Naive thymus-derived CD4-positive, alpha-beta T cell (primary cell): ENCODE measurements at regions not wholly inside any gene's neighbourhood (a gene's known extent, or its start where the extent isn't known, plus 50 kb on each side); places are given as distances from the start of the nearest gene placed in this dataset.
"Not testable (repeated sequence)": the region's sequence is repeated elsewhere in the genome, so short reads cannot be mapped to it uniquely, and the experiment has no call there.

Source experiments
- ATAC-seq: fragments of 150-1000 bp; cut with Tn5 transposase; 2 replicates; pipeline ENCODE4 v1.10.0; 2021; ENCODE audit warnings: mild to moderate bottlenecking, moderate library complexity
- CTCF ChIA-PET: fragments of 350-600 bp; sonication (Branson Sonifier 250); formaldehyde crosslinking; loops from one replicate; lab custom pipeline; 2021; ENCODE audit warnings: antibody characterized with exemption; lab: Charles Lee
- POLR2A ChIA-PET: fragments of 350-600 bp; sonication (Branson Sonifier 250); formaldehyde crosslinking; loops from one replicate; lab custom pipeline; 2021; ENCODE audit warnings: antibody characterized with exemption, inconsistent platforms; lab: Charles Lee
- DNase-seq, 9 donors: peaks; one replicate each; pipeline versions ENCODE4 v3.0.0 to v3.0.0-alpha.2; 2020 to 2022; ENCODE audit warnings: mixed read lengths in 1 of 9
- H3K27ac ChIP-seq: one replicate; pipeline ENCODE4 v1.7.0; 2013; ENCODE audit warnings: mild to moderate bottlenecking, low read depth, low read length, moderate library complexity
- H3K27me3 ChIP-seq, 2 donors: one replicate each; pipeline ENCODE4 v1.7.0; 2013; ENCODE audit warnings: low read length in 2 of 2, mild to moderate bottlenecking in 2 of 2, moderate library complexity in 2 of 2; ENCODE audit not compliant: control insufficient read depth in 2 of 2, insufficient read depth in 2 of 2
- H3K36me3 ChIP-seq, 3 experiments: 1 replicate in 2 of 3; 2 replicates in 1 of 3; pipeline ENCODE4 v1.7.0; 2013; ENCODE audit warnings: low read length in 3 of 3, mild to moderate bottlenecking in 3 of 3, moderate library complexity in 1 of 3; ENCODE audit not compliant: insufficient read depth in 3 of 3, control insufficient read depth in 2 of 3
- H3K4me1 ChIP-seq, 2 donors: one replicate each; pipeline ENCODE4 v1.7.0; 2013; ENCODE audit warnings: low read length in 2 of 2, mild to moderate bottlenecking in 2 of 2, moderate library complexity in 1 of 2; ENCODE audit not compliant: control insufficient read depth in 2 of 2, insufficient read depth in 2 of 2
- H3K4me3 ChIP-seq: 2 replicates; pipeline ENCODE4 v1.7.0; 2013; ENCODE audit warnings: mild to moderate bottlenecking, low read length
- H3K9me3 ChIP-seq, 3 experiments: 1 replicate in 2 of 3; 2 replicates in 1 of 3; pipeline ENCODE4 v1.7.0; 2013; ENCODE audit warnings: low read length in 3 of 3; ENCODE audit not compliant: control insufficient read depth in 2 of 3
- H3K27ac Mint-ChIP-seq, 9 donors: one replicate each; pipeline ENCODE4 v1.8.0; 2020 to 2022; ENCODE audit warnings: mixed read lengths in 9 of 9, mild to moderate bottlenecking in 8 of 9, moderate library complexity in 5 of 9, inconsistent platforms in 2 of 9
- H3K27me3 Mint-ChIP-seq, 5 donors: one replicate each; pipeline ENCODE4 v1.8.0; 2021 to 2022; ENCODE audit warnings: mixed read lengths in 5 of 5, mild to moderate bottlenecking in 1 of 5
- H3K36me3 Mint-ChIP-seq, 5 donors: one replicate each; pipeline ENCODE4 v1.8.0; 2020 to 2022; ENCODE audit warnings: mixed read lengths in 5 of 5, mild to moderate bottlenecking in 3 of 5, inconsistent platforms in 1 of 5
- H3K4me1 Mint-ChIP-seq, 7 donors: one replicate each; pipeline ENCODE4 v1.8.0; 2020 to 2022; ENCODE audit warnings: mixed read lengths in 7 of 7, mild to moderate bottlenecking in 3 of 7, inconsistent platforms in 1 of 7
- H3K4me3 Mint-ChIP-seq, 10 donors: one replicate each; pipeline ENCODE4 v1.8.0; 2020 to 2022; ENCODE audit warnings: mild to moderate bottlenecking in 10 of 10, mixed read lengths in 10 of 10, moderate library complexity in 6 of 10, inconsistent platforms in 2 of 10
- H3K9me3 Mint-ChIP-seq, 11 donors: one replicate each; pipeline ENCODE4 v1.8.0; 2020 to 2022; ENCODE audit warnings: mixed read lengths in 11 of 11, mild to moderate bottlenecking in 4 of 11, inconsistent platforms in 1 of 11, moderate library complexity in 1 of 11
- intact Hi-C, 2 donors: fragments of 100-400 bp; cut with micrococcal nuclease; formaldehyde crosslinking; loops; one replicate each; pipeline ENCODE4 v1.15.1; 2023

- ATAC-seq, intact Hi-C loops, CTCF ChIA-PET, H3K27ac ChIP-seq, H3K4me1 ChIP-seq, H3K36me3 ChIP-seq, H3K4me3 Mint-ChIP-seq, H3K27me3 Mint-ChIP-seq, H3K4me3 ChIP-seq, POLR2A ChIA-PET, H3K36me3 Mint-ChIP-seq, H3K27ac Mint-ChIP-seq, H3K4me1 Mint-ChIP-seq, DNase-seq, H3K27me3 ChIP-seq: not testable (repeated sequence)
- peaks cover 0 to 16% (median 0%) of the 10 kb centered on the region in 3 experiments for H3K9me3 ChIP-seq
- H3K9me3 Mint-ChIP-seq = peaks cover 6 to 81% (median 29%) of the 10 kb centered on the region in 11 donors
Observed at GRCh38 chr3:20618181-20618580, 432.2 kb upstream of the SGO1 start.

- H3K36me3 Mint-ChIP-seq, H3K27ac Mint-ChIP-seq, H3K4me1 ChIP-seq, H3K4me3 ChIP-seq, H3K36me3 ChIP-seq, H3K27me3 Mint-ChIP-seq, ATAC-seq, CTCF ChIA-PET, H3K27me3 ChIP-seq, POLR2A ChIA-PET, H3K4me3 Mint-ChIP-seq, H3K4me1 Mint-ChIP-seq, H3K27ac ChIP-seq, intact Hi-C loops, DNase-seq: not testable (repeated sequence)
- peaks cover 6 to 89% (median 34%) of the 10 kb centered on the region in 11 donors for H3K9me3 Mint-ChIP-seq
- H3K9me3 ChIP-seq = peaks cover 0 to 20% (median 0%) of the 10 kb centered on the region in 3 experiments
Observed at GRCh38 chr3:20615982-20616381, 430.0 kb upstream of the SGO1 start.

GRCh38 chr3:20608054-20608738, 422.2 kb upstream of the SGO1 start:
- ChIA-PET POLR2A (no interaction called here), CTCF (no interaction called here)
- H3K4me3 Mint-ChIP-seq = no peak overlapping the region
- peaks cover 0 to 20% (median 7%) of the 10 kb centered on the region in 5 donors for H3K36me3 Mint-ChIP-seq
- no peaks in the 10 kb centered on the region for H3K27me3 ChIP-seq
- H3K9me3 ChIP-seq = peaks cover 0 to 23% (median 0%) of the 10 kb centered on the region in 3 experiments
- no peak overlapping the region for H3K27ac ChIP-seq
- no peak overlapping the region for H3K4me3 ChIP-seq
- H3K36me3 ChIP-seq = no peaks in the 10 kb centered on the region
- H3K27ac Mint-ChIP-seq = no peak overlapping the region
- no peaks in the 10 kb centered on the region for H3K27me3 Mint-ChIP-seq
- ATAC-seq = no peak
- no peaks in the 10 kb centered on the region for H3K4me1 Mint-ChIP-seq
- intact Hi-C loops = no loop called here
- H3K4me1 ChIP-seq = no peaks in the 10 kb centered on the region
- H3K9me3 Mint-ChIP-seq = peaks cover 14 to 84% (median 38%) of the 10 kb centered on the region in 11 donors
- DNase-seq = no peak

GRCh38 chr3:20604659-20605058, 418.7 kb upstream of the SGO1 start:
- peaks cover 0 to 19% (median 7%) of the 10 kb centered on the region in 5 donors for H3K36me3 Mint-ChIP-seq
- no peaks in the 10 kb centered on the region for H3K27me3 Mint-ChIP-seq
- H3K27me3 ChIP-seq = no peaks in the 10 kb centered on the region
- peaks cover 17 to 79% (median 40%) of the 10 kb centered on the region in 11 donors for H3K9me3 Mint-ChIP-seq
- DNase-seq (no peak), ATAC-seq (no peak)
- no peak overlapping the region for H3K27ac ChIP-seq
- no peaks in the 10 kb centered on the region for H3K4me1 Mint-ChIP-seq
- peaks cover 0 to 10% (median 0%) of the 10 kb centered on the region in 3 experiments for H3K9me3 ChIP-seq
- no peak overlapping the region for H3K4me3 ChIP-seq
- CTCF ChIA-PET = no interaction called here
- no peak overlapping the region for H3K4me3 Mint-ChIP-seq
- POLR2A ChIA-PET = no interaction called here
- H3K36me3 ChIP-seq = no peaks in the 10 kb centered on the region
- intact Hi-C loops = no loop called here
- no peak overlapping the region for H3K27ac Mint-ChIP-seq
- H3K4me1 ChIP-seq = no peaks in the 10 kb centered on the region

GRCh38 chr3:20589275-20589674, 403.3 kb upstream of the SGO1 start:
- Histone ChIP-seq H3K27me3 (no peaks in the 10 kb centered on the region), H3K4me3 (no peak overlapping the region), H3K27ac (no peak overlapping the region), H3K9me3 (peaks cover 0 to 3% (median 0%) of the 10 kb centered on the region in 3 experiments), H3K36me3 (no peaks in the 10 kb centered on the region), H3K4me1 (no peaks in the 10 kb centered on the region)
- DNase-seq = no peak
- Mint-ChIP-seq H3K4me3 (no peak overlapping the region), H3K9me3 (peaks cover 4 to 55% (median 16%) of the 10 kb centered on the region in 11 donors), H3K36me3 (peaks cover 0 to 3% (median 0%) of the 10 kb centered on the region in 5 donors), H3K4me1 (peaks cover 0 to 1% (median 0%) of the 10 kb centered on the region in 7 donors), H3K27ac (no peak overlapping the region), H3K27me3 (no peaks in the 10 kb centered on the region)
- intact Hi-C loops = no loop called here
- POLR2A ChIA-PET = no interaction called here
- no peak for ATAC-seq
- CTCF ChIA-PET = no interaction called here

GRCh38 chr3:20588781-20589180, 402.8 kb upstream of the SGO1 start:
- H3K36me3 ChIP-seq = no peaks in the 10 kb centered on the region
- no peak for ATAC-seq
- intact Hi-C loops = no loop called here
- H3K27ac ChIP-seq = no peak overlapping the region
- H3K27me3 ChIP-seq = no peaks in the 10 kb centered on the region
- H3K4me1 ChIP-seq = no peaks in the 10 kb centered on the region
- DNase-seq = no peak
- Mint-ChIP-seq H3K4me3 (no peak overlapping the region), H3K9me3 (peaks cover 4 to 52% (median 16%) of the 10 kb centered on the region in 11 donors), H3K4me1 (peaks cover 0 to 1% (median 0%) of the 10 kb centered on the region in 7 donors), H3K27me3 (no peaks in the 10 kb centered on the region), H3K36me3 (peaks cover 0 to 3% (median 0%) of the 10 kb centered on the region in 5 donors), H3K27ac (no peak overlapping the region)
- H3K9me3 ChIP-seq = peaks cover 0 to 3% (median 0%) of the 10 kb centered on the region in 3 experiments
- CTCF ChIA-PET = no interaction called here
- POLR2A ChIA-PET = no interaction called here
- H3K4me3 ChIP-seq = no peak overlapping the region

GRCh38 chr3:20583648-20584047, 397.6 kb upstream of the SGO1 start:
- H3K4me1 Mint-ChIP-seq = no peaks in the 10 kb centered on the region

More at GRCh38 chr3:20583648-20584047, 397.6 kb upstream of the SGO1 start:
- Mint-ChIP-seq H3K4me3 (no peak overlapping the region), H3K27me3 (no peaks in the 10 kb centered on the region), H3K9me3 (peaks cover 0 to 6% (median 2%) of the 10 kb centered on the region in 11 donors), H3K27ac (no peak overlapping the region), H3K36me3 (peaks cover 0 to 3% (median 0%) of the 10 kb centered on the region in 5 donors)
- POLR2A ChIA-PET = no interaction called here
- ATAC-seq (no peak), DNase-seq (no peak)
- no peaks in the 10 kb centered on the region for H3K4me1 ChIP-seq
- CTCF ChIA-PET = no interaction called here
- no peaks in the 10 kb centered on the region for H3K9me3 ChIP-seq
- no peaks in the 10 kb centered on the region for H3K36me3 ChIP-seq
- no peaks in the 10 kb centered on the region for H3K27me3 ChIP-seq
- no peak overlapping the region for H3K27ac ChIP-seq
- intact Hi-C loops = no loop called here
- H3K4me3 ChIP-seq = no peak overlapping the region
